HL-60/S4 treated with retinoic acid at 250 ng/mL for 4 days and 3 days (cell line): ENCODE measurements at regions not wholly inside any gene's neighbourhood (a gene's known extent, or its start where the extent isn't known, plus 50 kb on each side); places are given as distances from the start of the nearest gene placed in this dataset.

Experiments
- in situ Hi-C: fragments of 300-500 bp; cut with MboI; formaldehyde crosslinking; loops from 2 replicates; pipeline ENCODE4 v1.7.0; 2022; ENCODE audit warnings: low sequenced_read_pairs

GRCh38 chr12:47024463-47024862, 55.0 kb upstream of the PCED1B start:
- in situ Hi-C loops = loop anchor here (25.0 kb wide), 1 partner anchor 687 kb away; no protein-coding TSS in a partner anchor

DNA sequence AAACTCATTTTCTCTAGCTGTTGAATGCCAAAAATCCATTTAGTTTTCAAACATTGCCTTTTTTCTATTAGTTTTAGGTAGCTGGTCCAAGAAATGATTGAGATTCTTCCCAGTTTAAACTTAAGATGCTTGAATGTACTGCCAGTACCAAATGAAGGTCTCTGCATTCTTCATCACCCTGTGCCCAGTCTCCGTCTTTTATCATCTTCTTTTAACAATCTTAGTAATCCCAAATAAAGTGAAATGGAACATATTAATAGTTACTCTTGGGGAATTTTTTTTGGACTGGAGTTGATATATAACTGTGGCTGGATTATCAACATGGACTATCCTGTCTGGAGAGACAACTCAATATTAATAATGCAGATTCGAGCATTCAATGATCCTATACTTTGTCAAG, 54.1 kb upstream of the PCED1B start:
- in situ Hi-C loops = no loop called here

GRCh38 chr12:47025798-47026197, 53.6 kb upstream of the PCED1B start:
- in situ Hi-C loops = no loop called here

GRCh38 chr12:47026291-47026690, 53.1 kb upstream of the PCED1B start:
- in situ Hi-C loops = no loop called here
